GM12873 (cell line): ENCODE measurements at regions not wholly inside any gene's neighbourhood (a gene's known extent, or its start where the extent isn't known, plus 50 kb on each side); places are given as distances from the start of the nearest gene placed in this dataset.
A peak's percentile ranks its signal among the peaks of the same experiment; 100 is the strongest.

Source experiments
- TF ChIP-seq, protein P1 (sequence below): IDR thresholded peaks from 2 replicates; pipeline ENCODE4 v1.5.1; 2012; ENCODE audit warnings: low read depth, mild to moderate bottlenecking, moderate library complexity, low read length, control low read depth; ENCODE audit not compliant: insufficient read depth; ENCODE audit errors: missing control alignments

DNA sequence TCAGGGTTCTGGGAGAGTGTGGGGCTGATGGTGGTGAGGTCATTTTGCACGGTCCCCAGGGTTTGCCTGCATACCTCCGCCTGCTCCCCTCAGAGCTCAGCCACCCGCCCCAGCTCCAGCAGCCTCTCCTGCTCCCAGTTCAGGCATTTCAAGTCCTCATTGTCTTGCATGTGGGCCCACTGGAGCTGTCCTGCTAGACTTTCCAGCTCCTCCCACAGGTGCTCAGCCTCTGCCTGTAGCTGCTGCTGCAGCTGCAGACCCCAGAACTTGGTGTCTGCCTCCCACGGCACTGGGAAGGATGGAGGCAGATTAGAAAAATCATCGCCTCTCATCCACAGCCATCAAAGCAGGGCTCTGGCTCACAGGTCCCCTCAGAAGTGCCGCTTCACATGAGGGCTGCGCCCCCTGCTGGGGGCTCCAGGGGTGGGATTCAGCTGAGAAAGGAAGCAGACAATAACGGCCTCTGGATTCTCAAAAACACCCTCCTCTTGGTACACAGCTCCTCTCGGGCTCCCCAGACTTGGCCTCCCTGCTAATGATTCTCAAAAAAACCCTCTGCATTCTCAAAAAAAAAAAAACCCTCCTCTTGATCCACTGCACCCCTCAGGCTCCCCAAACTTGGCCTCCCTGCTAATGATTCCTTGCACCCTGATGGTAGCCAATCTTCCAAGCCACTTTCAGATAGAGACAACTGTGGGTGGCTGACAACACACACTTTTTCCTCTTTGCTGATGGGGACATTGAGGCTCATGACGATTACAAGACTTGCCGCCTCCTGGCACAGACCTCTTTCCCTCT is 89.3 kb upstream of the C2CD4B start:
- TF ChIP-seq, protein P1, sequence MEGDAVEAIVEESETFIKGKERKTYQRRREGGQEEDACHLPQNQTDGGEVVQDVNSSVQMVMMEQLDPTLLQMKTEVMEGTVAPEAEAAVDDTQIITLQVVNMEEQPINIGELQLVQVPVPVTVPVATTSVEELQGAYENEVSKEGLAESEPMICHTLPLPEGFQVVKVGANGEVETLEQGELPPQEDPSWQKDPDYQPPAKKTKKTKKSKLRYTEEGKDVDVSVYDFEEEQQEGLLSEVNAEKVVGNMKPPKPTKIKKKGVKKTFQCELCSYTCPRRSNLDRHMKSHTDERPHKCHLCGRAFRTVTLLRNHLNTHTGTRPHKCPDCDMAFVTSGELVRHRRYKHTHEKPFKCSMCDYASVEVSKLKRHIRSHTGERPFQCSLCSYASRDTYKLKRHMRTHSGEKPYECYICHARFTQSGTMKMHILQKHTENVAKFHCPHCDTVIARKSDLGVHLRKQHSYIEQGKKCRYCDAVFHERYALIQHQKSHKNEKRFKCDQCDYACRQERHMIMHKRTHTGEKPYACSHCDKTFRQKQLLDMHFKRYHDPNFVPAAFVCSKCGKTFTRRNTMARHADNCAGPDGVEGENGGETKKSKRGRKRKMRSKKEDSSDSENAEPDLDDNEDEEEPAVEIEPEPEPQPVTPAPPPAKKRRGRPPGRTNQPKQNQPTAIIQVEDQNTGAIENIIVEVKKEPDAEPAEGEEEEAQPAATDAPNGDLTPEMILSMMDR, result peak; percentile 79

DNA sequence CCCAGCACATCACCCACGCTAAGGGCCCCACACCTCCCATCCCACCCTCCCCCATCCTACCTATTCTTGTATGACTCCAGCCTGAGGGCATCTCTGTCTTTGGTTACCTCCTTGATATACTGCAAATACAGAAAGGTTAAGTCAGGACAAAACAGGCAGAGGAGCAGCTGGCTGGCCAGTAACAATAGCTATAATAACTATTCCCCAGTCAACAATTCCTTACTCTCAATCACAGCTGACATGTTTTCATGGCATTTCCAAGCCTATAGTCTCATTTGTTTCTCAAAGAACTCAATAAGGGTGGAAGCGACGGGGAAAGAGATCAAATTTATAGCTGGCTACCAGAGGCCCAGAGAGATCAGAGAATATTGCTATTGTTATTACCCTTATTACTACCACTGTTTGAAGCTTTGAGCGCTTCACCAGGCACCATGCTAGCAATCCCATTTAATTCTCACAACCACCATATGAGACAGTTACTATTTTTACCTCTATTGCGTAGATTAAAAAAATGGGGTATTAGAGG is 93.0 kb upstream of the C2CD4B start:
- TF ChIP-seq, protein P1, result no peak

DNA sequence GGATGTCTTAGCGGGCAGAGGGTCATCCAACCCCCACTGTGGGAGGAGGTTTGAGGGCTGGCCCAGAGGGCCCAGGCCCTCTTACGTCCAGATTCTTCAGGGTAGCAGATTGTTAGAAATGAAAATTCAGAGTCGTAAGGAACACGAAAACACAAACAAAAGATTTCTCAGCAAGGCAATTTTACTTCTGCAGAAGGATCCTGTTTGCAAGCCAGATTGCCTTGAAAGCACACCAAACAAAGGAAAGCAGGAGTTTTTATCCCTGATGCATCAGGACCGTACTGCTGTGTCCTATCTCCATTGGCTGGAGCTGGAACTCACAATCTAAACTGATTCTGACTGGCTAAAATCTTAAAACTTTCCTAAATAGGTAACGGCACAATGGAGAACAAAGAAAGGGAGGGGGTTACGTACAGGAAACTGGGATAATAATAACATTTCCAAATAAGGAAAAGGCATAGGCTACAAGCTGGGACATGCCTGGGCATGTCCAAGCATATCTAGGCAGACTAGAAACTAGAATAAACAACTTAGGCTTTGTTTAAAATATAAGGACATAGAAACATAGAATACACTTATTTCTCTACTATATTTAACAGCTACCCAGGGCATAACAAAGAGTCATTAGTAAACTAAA is 97.3 kb upstream of the C2CD4B start:
- TF ChIP-seq, protein P1, result no peak

DNA sequence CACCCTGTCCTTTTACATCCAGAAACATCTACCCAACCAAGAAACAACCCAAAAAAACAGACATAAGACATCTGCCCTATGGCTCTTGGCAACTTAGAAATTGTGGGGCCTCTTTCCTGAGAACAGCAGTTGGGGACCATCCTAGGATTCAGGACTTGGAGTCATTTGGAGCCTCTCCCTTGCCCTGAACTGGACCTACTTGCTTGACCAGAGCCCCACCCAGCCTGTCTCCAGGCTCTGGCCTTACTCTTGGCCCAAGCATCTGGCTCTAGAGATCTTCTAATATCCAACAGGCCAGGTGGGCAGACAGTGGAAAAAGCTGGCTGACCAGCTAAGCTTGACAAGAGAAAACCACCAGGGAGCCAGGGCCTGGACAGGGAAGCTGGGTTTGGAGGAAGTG is 99.1 kb upstream of the C2CD4B start:
- TF ChIP-seq, protein P1, result no peak

DNA sequence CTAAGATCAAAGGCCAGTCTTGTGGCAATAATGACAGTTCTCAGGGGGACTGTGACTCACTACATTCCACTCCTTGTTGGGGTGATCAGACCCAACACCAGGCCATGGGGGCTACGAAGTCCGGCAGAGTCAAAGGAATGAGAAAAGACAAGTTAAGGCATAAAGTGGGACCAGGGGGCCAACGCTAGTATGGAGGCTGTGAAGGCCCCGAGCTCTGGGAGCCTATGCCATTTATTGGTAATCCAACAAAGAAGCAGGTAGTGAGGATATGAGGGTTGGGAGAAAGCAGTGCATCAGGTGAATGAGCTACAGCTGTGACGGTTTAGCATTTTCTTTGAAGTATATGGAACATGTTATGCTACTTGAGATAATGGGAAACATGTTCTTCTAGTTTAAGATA is 104.4 kb upstream of the C2CD4B start:
- TF ChIP-seq, protein P1, result no peak

DNA sequence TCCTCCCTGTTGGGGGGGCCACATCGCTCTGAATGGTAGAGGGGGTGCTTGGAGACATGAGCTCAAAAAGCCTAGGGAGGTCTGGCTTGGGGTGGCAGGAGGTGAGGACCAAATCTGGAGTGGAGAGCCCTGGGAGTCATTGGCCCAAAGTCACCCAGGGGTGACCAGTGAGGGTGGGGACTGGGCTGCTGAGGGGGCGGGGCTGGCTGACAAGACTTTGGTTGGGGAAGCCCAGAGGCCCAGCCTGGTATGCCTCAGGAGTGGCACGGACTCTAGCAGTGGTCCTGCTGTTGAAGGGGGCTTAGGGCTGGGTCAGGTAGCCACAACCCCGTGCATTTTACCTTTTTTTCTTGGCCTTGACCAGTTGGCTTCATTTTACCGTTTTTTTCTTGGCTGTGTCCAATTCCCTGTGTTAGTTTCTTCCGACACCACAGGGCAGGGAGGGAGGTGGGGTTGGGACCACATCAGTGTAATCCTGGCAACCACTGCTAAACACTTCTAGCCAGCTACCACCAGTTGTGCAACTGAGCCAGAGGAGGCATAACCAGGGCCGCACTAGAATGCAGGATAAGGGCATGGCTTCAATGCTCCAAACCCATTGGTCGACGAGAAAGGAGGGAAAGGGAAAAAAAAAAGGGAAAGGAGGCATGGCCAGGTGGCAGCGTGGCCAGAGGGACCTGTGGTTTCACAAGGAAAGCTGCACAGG is 105.3 kb upstream of the C2CD4B start:
- TF ChIP-seq, protein P1, result no peak

DNA sequence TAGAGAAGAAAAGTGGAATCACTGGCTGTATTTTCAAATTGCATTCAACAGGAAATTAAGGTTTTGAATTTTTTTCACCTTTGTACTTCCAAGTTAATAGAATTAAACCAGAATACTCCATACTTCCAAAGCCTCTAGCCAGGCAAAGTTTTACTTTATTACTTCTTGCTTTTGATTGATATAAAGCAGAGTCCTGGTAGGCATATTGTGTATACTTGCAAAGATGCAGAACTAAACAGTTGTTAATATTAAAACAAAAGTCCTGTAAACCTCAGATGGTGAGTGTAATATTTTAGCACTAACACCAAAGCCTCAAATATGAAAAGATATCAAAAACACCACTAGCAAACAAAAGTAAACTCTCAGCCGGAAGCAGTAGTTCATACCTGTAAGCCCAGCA is 107.2 kb upstream of the C2CD4B start:
- TF ChIP-seq, protein P1, result no peak
